K562 (cell line): ENCODE measurements at regions not wholly inside any gene's neighbourhood (a gene's known extent, or its start where the extent isn't known, plus 50 kb on each side); places are given as distances from the start of the nearest gene placed in this dataset.

Experiments
- ADNP ChIP-seq: fragments of 200-800 bp; sonication (Bioruptor generic); IDR thresholded peaks from 2 replicates; pipeline ENCODE4 v1.6.1; 2016; ENCODE audit warnings: missing genetic modification characterization, missing compliant biosample characterization
- CTCF ChIP-seq, 3 experiments: IDR thresholded peaks in 2 of 3; conservative IDR thresholded peaks in 1 of 3; 2 replicates each; pipeline ENCODE4 v1.5.1; 2011 to 2012; ENCODE audit warnings: low read length in 3 of 3, mild to moderate bottlenecking in 3 of 3, control low read depth in 2 of 3, improper control_type of control experiment in 1 of 3, inconsistent platforms in 1 of 3, low read depth in 1 of 3, mixed read lengths in 1 of 3, moderate library complexity in 1 of 3; ENCODE audit not compliant: insufficient read depth in 2 of 3
- KDM1A ChIP-seq, 2 experiments: fragments of 450-650 bp; IDR thresholded peaks; 2 replicates each; pipeline ENCODE4 v1.6.1; 2016; ENCODE audit warnings: mild to moderate bottlenecking in 2 of 2
- RFX5 ChIP-seq: IDR thresholded peaks from 2 replicates; pipeline ENCODE4 v1.6.1; 2011; ENCODE audit warnings: low read depth, mild to moderate bottlenecking, improper control_type of control experiment, low read length
- ZNF431 ChIP-seq: sonication (generic); formaldehyde crosslinking; IDR thresholded peaks from 2 replicates; pipeline ENCODE4 v1.8.0; 2022; ENCODE audit warnings: mild to moderate bottlenecking, missing genetic modification reagents
- ZNF583 ChIP-seq: fragments of 250-450 bp; sonication (Bioruptor Pico); IDR thresholded peaks from 2 replicates; pipeline ENCODE4 v1.4.0; 2020

- TF ChIP-seq KDM1A (IDR thresholded peaks at IDR 0.05) (no peak), RFX5 (no peak), ADNP (tag) (no peak), ZNF431 (CRISPR knock-in tag) (no peak), ZNF583 (CRISPR knock-in tag) (no peak), CTCF (IDR thresholded peaks at IDR 0.05 in 2 of 3, conservative IDR thresholded peaks at IDR 0.05 in 1 of 3; ENCODE audit: insufficient read depth in 2 of 3, low read depth in 1 of 3, low read length in 3 of 3) (no peak)
Observed at GRCh38 chr1:214970016-214970415, 112.5 kb upstream of the KCNK2 start.
